HepG2 (cell line): ENCODE measurements at regions not wholly inside any gene's neighbourhood (a gene's known extent, or its start where the extent isn't known, plus 50 kb on each side); places are given as distances from the start of the nearest gene placed in this dataset.

Experiments
- ATAC-seq: fragments of 200-7000 bp; cut with Tn5 transposase; 3 replicates; pipeline ENCODE4 v1.9.1; 2020; ENCODE audit warnings: mild to moderate bottlenecking, moderate library complexity
- BruUV-seq: library from RNA; stranded (reverse); fragments of 400-500 nt; replicated peaks from 2 replicates; lab custom pipeline; 2021; lab: Mats Ljungman, UMichigan
- CTCF ChIA-PET: fragments of 300-600 bp; formaldehyde crosslinking; extraction: SDS; loops from one replicate; lab custom pipeline; 2021; ENCODE audit warnings: low total read pairs, inconsistent platforms, low intra/inter-chr PET ratio; lab: Yijun Ruan, JAX
- POLR2A ChIA-PET: fragments of 350-600 bp; sonication (Branson Sonifier 250); formaldehyde crosslinking; loops from one replicate; lab custom pipeline; 2020; ENCODE audit warnings: antibody characterized with exemption, inconsistent platforms; lab: Yijun Ruan, JAX
- DNase-seq: peaks from one replicate; pipeline ENCODE4 v3.0.0-alpha.2; 2015; ENCODE audit warnings: low spot score
- FAIRE-seq: peaks from 3 replicates; lab custom pipeline; 2011; peaks lifted over from hg19 to GRCh38; lab: Jason Lieb, UNC
- H2AFZ ChIP-seq: one replicate; pipeline ENCODE4 v1.6.1; 2011; ENCODE audit warnings: low read length, inconsistent platforms
- H3K27ac ChIP-seq: fragments of 300-600 bp; 3 replicates; pipeline ENCODE4 v1.8.0; 2011; ENCODE audit warnings: mixed run types, mild to moderate bottlenecking, mixed read lengths, low read length, inconsistent platforms; ENCODE audit not compliant: insufficient read depth; ENCODE audit errors: extremely low read length
- H3K27me3 ChIP-seq, 2 experiments: fragments of 200-600 bp in 1 of 2; 2 replicates in 1 of 2; 3 replicates in 1 of 2; pipeline versions ENCODE4 v1.6.0 to v1.8.0; 2011; ENCODE audit warnings: low read length in 2 of 2, mild to moderate bottlenecking in 2 of 2, moderate library complexity in 2 of 2, inconsistent platforms in 1 of 2; ENCODE audit not compliant: insufficient read depth in 2 of 2, control insufficient read depth in 1 of 2
- H3K36me3 ChIP-seq, 2 experiments: fragments of 200-600 bp in 1 of 2; replicated peaks in 1 of 2; 2 replicates in 1 of 2; 3 replicates in 1 of 2; pipeline versions ENCODE4 v1.5.1 to v1.8.0; 2011; ENCODE audit warnings: low read length in 2 of 2, inconsistent platforms in 1 of 2; ENCODE audit not compliant: insufficient read depth in 2 of 2, control insufficient read depth in 1 of 2
- H3K4me1 ChIP-seq: 2 replicates; pipeline ENCODE4 v1.5.1; 2012; ENCODE audit warnings: low read length, inconsistent platforms; ENCODE audit not compliant: insufficient read depth
- H3K4me2 ChIP-seq: 2 replicates; pipeline ENCODE4 v1.6.0; 2011; ENCODE audit warnings: low read depth, low read length, inconsistent platforms
- H3K4me3 ChIP-seq, 3 experiments: fragments of 200-600 bp in 1 of 3; sonication (generic), shearing (Covaris generic) in 1 of 3; replicated peaks in 1 of 3; 2 replicates each; pipeline ENCODE4 v1.5.1; 2011 to 2016; ENCODE audit warnings: low read length in 3 of 3, inconsistent platforms in 2 of 3, low read depth in 2 of 3, mild to moderate bottlenecking in 2 of 3, control low read depth in 1 of 3, mixed read lengths in 1 of 3; ENCODE audit not compliant: insufficient read depth in 1 of 3
- H3K79me2 ChIP-seq: one replicate; pipeline ENCODE4 v1.6.1; 2011; ENCODE audit warnings: low read length, inconsistent platforms; ENCODE audit not compliant: insufficient read depth
- H3K9ac ChIP-seq: 2 replicates; pipeline ENCODE4 v1.6.0; 2011; ENCODE audit warnings: mild to moderate bottlenecking, low read depth, low read length, inconsistent platforms; ENCODE audit not compliant: insufficient read depth
- H3K9me3 ChIP-seq: 2 replicates; pipeline ENCODE4 v1.5.1; 2012; ENCODE audit warnings: mild to moderate bottlenecking, low read length
- H4K20me1 ChIP-seq: 2 replicates; pipeline ENCODE4 v1.6.0; 2011; ENCODE audit warnings: inconsistent platforms, mild to moderate bottlenecking, low read length, moderate library complexity; ENCODE audit not compliant: insufficient read depth
- ADNP ChIP-seq: sonication (generic); formaldehyde crosslinking; IDR thresholded peaks from 2 replicates; pipeline ENCODE4 v1.4.0; 2020; ENCODE audit warnings: missing genetic modification reagents
- HOXA9 ChIP-seq: sonication (generic); formaldehyde crosslinking; IDR thresholded peaks from 2 replicates; pipeline ENCODE4 v1.8.1; 2022; ENCODE audit warnings: missing genetic modification reagents, mild to moderate bottlenecking, moderate library complexity, borderline replicate concordance
- PAXIP1 ChIP-seq: sonication (generic); formaldehyde crosslinking; conservative IDR thresholded peaks from 2 replicates; pipeline ENCODE4 v1.4.0; 2020; ENCODE audit warnings: mild to moderate bottlenecking, missing genetic modification reagents, moderate library complexity
- RNF2 ChIP-seq: fragments of 450-650 bp; conservative IDR thresholded peaks from 2 replicates; pipeline ENCODE4 v1.6.1; 2016; ENCODE audit warnings: low read depth
- SIN3A ChIP-seq: IDR thresholded peaks from 2 replicates; pipeline ENCODE4 v1.6.1; 2011; ENCODE audit warnings: low read depth, mild to moderate bottlenecking, control low read depth, low read length, borderline replicate concordance
- TBL1XR1 ChIP-seq: fragments of 150-350 bp; IDR thresholded peaks from 2 replicates; pipeline ENCODE4 v1.6.1; 2014; ENCODE audit warnings: borderline replicate concordance, low read length; ENCODE audit not compliant: partially characterized antibody
- TCF7L2 ChIP-seq: IDR thresholded peaks from 2 replicates; pipeline ENCODE4 v1.6.1; 2011; ENCODE audit warnings: mild to moderate bottlenecking, low read depth, low read length, moderate library complexity
- ZNF530 ChIP-seq: sonication (generic); formaldehyde crosslinking; IDR thresholded peaks from 2 replicates; pipeline ENCODE4 v1.5.0; 2020; ENCODE audit warnings: low read depth, mild to moderate bottlenecking, missing genetic modification reagents
- ZNF747 ChIP-seq: sonication (generic); formaldehyde crosslinking; IDR thresholded peaks from 2 replicates; pipeline ENCODE4 v1.8.1; 2023; ENCODE audit warnings: missing genetic modification reagents, mild to moderate bottlenecking, borderline replicate concordance
- WGBS: methylation state at CpG from one replicate; pipeline ENCODE4 v1.1.6; 2017; ENCODE audit warnings: low lambda C conversion rate; 5-methylcytosine and 5-hydroxymethylcytosine counted together
- in situ Hi-C: cut with HindIII; loops from 2 replicates; pipeline ENCODE4 v1.10.0; 2017; ENCODE audit warnings: low pct_unique_long_range_greater_than_20kb; ENCODE audit not compliant: extremely low pct_ligation_motif_present
- intact Hi-C: fragments of 100-400 bp; cut with micrococcal nuclease; formaldehyde crosslinking; loops from one replicate; pipeline ENCODE4 v1.10.0; 2022; ENCODE audit not compliant: unreplicated experiment
- TF ChIP-seq, protein P1 (sequence below): sonication (generic); formaldehyde crosslinking; IDR thresholded peaks from 2 replicates; pipeline ENCODE4 v1.9.0; 2022; ENCODE audit warnings: missing genetic modification reagents, mild to moderate bottlenecking, borderline replicate concordance
- TF ChIP-seq, protein P2 (sequence below): sonication (generic); formaldehyde crosslinking; IDR thresholded peaks from 2 replicates; pipeline ENCODE4 v1.4.0; 2020; ENCODE audit warnings: missing genetic modification reagents

DNA sequence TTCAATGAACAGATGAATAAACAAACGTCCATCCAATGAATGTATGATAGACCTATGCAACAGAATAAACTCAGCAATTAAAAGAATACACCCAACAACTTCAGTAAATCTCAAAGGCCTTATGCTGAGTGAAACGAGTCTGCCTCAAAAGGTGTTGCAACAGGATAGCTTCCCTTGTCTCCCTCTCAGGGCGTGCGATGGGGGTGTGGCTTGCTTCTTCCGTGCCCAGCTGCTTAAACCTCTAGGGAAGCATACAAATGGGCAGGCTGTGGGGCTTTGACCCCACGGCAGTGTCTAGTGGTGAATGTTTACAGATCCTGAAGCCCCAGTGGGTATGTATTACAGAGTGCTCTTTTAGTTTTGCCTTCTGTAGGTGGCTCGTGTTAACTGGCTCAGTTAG lies 87.0 kb upstream of the CCL21 start:
- ATAC-seq (no peak), DNase-seq (no peak), FAIRE-seq (no peak)
- CTCF ChIA-PET: no interaction called here
- Histone ChIP-seq H2AFZ (no peak overlapping the region), H3K27me3 (no peaks in the 10 kb centered on the region), H3K79me2 (no peaks in the 10 kb centered on the region), H3K4me3 (no peak overlapping the region), H3K27ac (no peak overlapping the region), H3K36me3 (no peaks in the 10 kb centered on the region), H3K4me1 (no peaks in the 10 kb centered on the region), H3K9me3 (no peaks in the 10 kb centered on the region), H3K9ac (no peak overlapping the region), H3K4me2 (no peak overlapping the region), H4K20me1 (no peaks in the 10 kb centered on the region)
- in situ Hi-C loops (no loop called here), intact Hi-C loops (no loop called here)
- BruUV-seq: no TSS peak
- TF ChIP-seq HOXA9 (CRISPR knock-in tag) (no peak), TBL1XR1 (no peak), ZNF530 (CRISPR knock-in tag) (no peak), PAXIP1 (CRISPR knock-in tag) (no peak), ZNF747 (CRISPR knock-in tag) (no peak), TCF7L2 (no peak), SIN3A (no peak), ADNP (CRISPR knock-in tag) (no peak), RNF2 (no peak)
- TF ChIP-seq, protein P1, sequence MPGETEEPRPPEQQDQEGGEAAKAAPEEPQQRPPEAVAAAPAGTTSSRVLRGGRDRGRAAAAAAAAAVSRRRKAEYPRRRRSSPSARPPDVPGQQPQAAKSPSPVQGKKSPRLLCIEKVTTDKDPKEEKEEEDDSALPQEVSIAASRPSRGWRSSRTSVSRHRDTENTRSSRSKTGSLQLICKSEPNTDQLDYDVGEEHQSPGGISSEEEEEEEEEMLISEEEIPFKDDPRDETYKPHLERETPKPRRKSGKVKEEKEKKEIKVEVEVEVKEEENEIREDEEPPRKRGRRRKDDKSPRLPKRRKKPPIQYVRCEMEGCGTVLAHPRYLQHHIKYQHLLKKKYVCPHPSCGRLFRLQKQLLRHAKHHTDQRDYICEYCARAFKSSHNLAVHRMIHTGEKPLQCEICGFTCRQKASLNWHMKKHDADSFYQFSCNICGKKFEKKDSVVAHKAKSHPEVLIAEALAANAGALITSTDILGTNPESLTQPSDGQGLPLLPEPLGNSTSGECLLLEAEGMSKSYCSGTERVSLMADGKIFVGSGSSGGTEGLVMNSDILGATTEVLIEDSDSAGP (CRISPR knock-in tag): no peak
- TF ChIP-seq, protein P2, sequence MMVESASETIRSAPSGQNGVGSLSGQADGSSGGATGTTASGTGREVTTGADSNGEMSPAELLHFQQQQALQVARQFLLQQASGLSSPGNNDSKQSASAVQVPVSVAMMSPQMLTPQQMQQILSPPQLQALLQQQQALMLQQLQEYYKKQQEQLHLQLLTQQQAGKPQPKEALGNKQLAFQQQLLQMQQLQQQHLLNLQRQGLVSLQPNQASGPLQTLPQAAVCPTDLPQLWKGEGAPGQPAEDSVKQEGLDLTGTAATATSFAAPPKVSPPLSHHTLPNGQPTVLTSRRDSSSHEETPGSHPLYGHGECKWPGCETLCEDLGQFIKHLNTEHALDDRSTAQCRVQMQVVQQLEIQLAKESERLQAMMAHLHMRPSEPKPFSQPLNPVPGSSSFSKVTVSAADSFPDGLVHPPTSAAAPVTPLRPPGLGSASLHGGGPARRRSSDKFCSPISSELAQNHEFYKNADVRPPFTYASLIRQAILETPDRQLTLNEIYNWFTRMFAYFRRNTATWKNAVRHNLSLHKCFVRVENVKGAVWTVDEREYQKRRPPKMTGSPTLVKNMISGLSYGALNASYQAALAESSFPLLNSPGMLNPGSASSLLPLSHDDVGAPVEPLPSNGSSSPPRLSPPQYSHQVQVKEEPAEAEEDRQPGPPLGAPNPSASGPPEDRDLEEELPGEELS: no peak
- POLR2A ChIA-PET: no interaction called here
- WGBS: 12% methylated on average over 7 of the region's 7 CpGs
